NT2/D1 (cell line): ENCODE measurements at regions not wholly inside any gene's neighbourhood (a gene's known extent, or its start where the extent isn't known, plus 50 kb on each side); places are given as distances from the start of the nearest gene placed in this dataset.

Experiments used
- DNase-seq: peaks from one replicate; pipeline ENCODE4 v3.0.0-alpha.2; 2011; ENCODE audit warnings: low read depth, low spot score
- H3K27me3 ChIP-seq: 2 replicates; pipeline ENCODE4 v1.6.0; 2011; ENCODE audit warnings: mild to moderate bottlenecking; ENCODE audit not compliant: insufficient read length, insufficient read depth
- H3K36me3 ChIP-seq: 2 replicates; pipeline ENCODE4 v1.6.1; 2011; ENCODE audit warnings: mild to moderate bottlenecking, low read length, mixed read lengths; ENCODE audit not compliant: insufficient read depth, insufficient read length
- H3K4me1 ChIP-seq: 2 replicates; pipeline ENCODE4 v1.5.1; 2011; ENCODE audit not compliant: insufficient read depth, insufficient read length
- H3K4me3 ChIP-seq: 2 replicates; pipeline ENCODE4 v1.5.1; 2011; ENCODE audit warnings: low read depth; ENCODE audit not compliant: insufficient read length
- H3K9ac ChIP-seq: 2 replicates; pipeline ENCODE4 v1.6.0; 2011; ENCODE audit warnings: low read depth; ENCODE audit not compliant: insufficient read length
- H3K9me3 ChIP-seq: 2 replicates; pipeline ENCODE4 v1.5.1; 2011; ENCODE audit warnings: mild to moderate bottlenecking, low read length; ENCODE audit not compliant: insufficient read depth
- SUZ12 ChIP-seq: IDR thresholded peaks from 2 replicates; pipeline ENCODE4 v1.6.1; 2011; ENCODE audit not compliant: insufficient read length, insufficient read depth; ENCODE audit errors: extremely low read depth
- YY1 ChIP-seq: IDR thresholded peaks from 2 replicates; pipeline ENCODE4 v1.6.1; 2011; ENCODE audit not compliant: insufficient read length, insufficient read depth
- ZNF274 ChIP-seq: IDR thresholded peaks from 2 replicates; pipeline ENCODE4 v1.6.1; 2011; ENCODE audit warnings: mild to moderate bottlenecking, low read depth, low read length

- no peak for DNase-seq
- peaks cover 13% of the 10 kb centered on the region for H3K27me3 ChIP-seq
- TF ChIP-seq SUZ12: no peak
- no peaks in the 10 kb centered on the region for H3K36me3 ChIP-seq
- H3K9me3 ChIP-seq: peaks cover 12% of the 10 kb centered on the region; the same call in 1 of the 2 replicates
- peaks cover 39% of the 10 kb centered on the region for H3K4me1 ChIP-seq
- H3K9ac ChIP-seq: no peak overlapping the region
- no peak overlapping the region for H3K4me3 ChIP-seq
Observed at GRCh38 chr2:128384446-128384845, 65.8 kb upstream of the HS6ST1 start.

- TF ChIP-seq SUZ12 (no peak), YY1 (no peak), ZNF274 (no peak)
- H3K4me1 ChIP-seq: peaks cover 38% of the 10 kb centered on the region
- no peak for DNase-seq
Observed at GRCh38 chr2:128384956-128385355, 66.3 kb upstream of the HS6ST1 start.

GRCh38 chr2:128385365-128385764 is 66.7 kb upstream of the HS6ST1 start:
- Histone ChIP-seq H3K4me1 (peaks cover 36% of the 10 kb centered on the region), H3K27me3 (peaks cover 10% of the 10 kb centered on the region), H3K36me3 (no peaks in the 10 kb centered on the region), H3K4me3 (no peak overlapping the region), H3K9me3 (peaks cover 12% of the 10 kb centered on the region; the same call in 1 of the 2 replicates), H3K9ac (no peak overlapping the region)
- no peak for DNase-seq
- TF ChIP-seq SUZ12: no peak
- no peak for TF ChIP-seq ZNF274
- TF ChIP-seq YY1: no peak

More at GRCh38 chr2:128384956-128385355, 66.3 kb upstream of the HS6ST1 start:
- H3K27me3 ChIP-seq: peaks cover 12% of the 10 kb centered on the region
- peaks cover 12% of the 10 kb centered on the region; the same call in 1 of the 2 replicates for H3K9me3 ChIP-seq
- no peak overlapping the region for H3K4me3 ChIP-seq
- no peak overlapping the region for H3K9ac ChIP-seq
- H3K36me3 ChIP-seq: no peaks in the 10 kb centered on the region

- H3K4me3 ChIP-seq: no peak overlapping the region
- peaks cover 29% of the 10 kb centered on the region for H3K4me1 ChIP-seq
- DNase-seq: no peak
- H3K36me3 ChIP-seq: no peaks in the 10 kb centered on the region
- peaks cover 12% of the 10 kb centered on the region; the same call in 1 of the 2 replicates for H3K9me3 ChIP-seq
- H3K27me3 ChIP-seq: peaks cover 6% of the 10 kb centered on the region
- TF ChIP-seq SUZ12 (no peak), ZNF274 (no peak), YY1 (no peak)
- H3K9ac ChIP-seq: no peak overlapping the region
Observed at GRCh38 chr2:128386066-128386465, 67.4 kb upstream of the HS6ST1 start.

GRCh38 chr2:128388499-128388941 is 69.9 kb upstream of the HS6ST1 start:
- Histone ChIP-seq H3K4me3 (no peak overlapping the region), H3K9ac (no peak overlapping the region), H3K36me3 (no peaks in the 10 kb centered on the region), H3K4me1 (peaks cover 16% of the 10 kb centered on the region), H3K9me3 (peaks cover 12% of the 10 kb centered on the region; the same call in 1 of the 2 replicates), H3K27me3 (no peaks in the 10 kb centered on the region)
- DNase-seq: no peak
- TF ChIP-seq YY1 (no peak), ZNF274 (no peak)

- Histone ChIP-seq H3K27me3 (no peaks in the 10 kb centered on the region), H3K36me3 (no peaks in the 10 kb centered on the region), H3K9ac (no peak overlapping the region), H3K9me3 (peaks cover 9% of the 10 kb centered on the region; the same call in 1 of the 2 replicates), H3K4me3 (no peak overlapping the region), H3K4me1 (peaks cover 16% of the 10 kb centered on the region)
- TF ChIP-seq SUZ12 (no peak), YY1 (no peak), ZNF274 (no peak)
- DNase-seq: no peak
Observed at GRCh38 chr2:128389388-128390086, 70.9 kb upstream of the HS6ST1 start.

- no peak for DNase-seq
- Histone ChIP-seq H3K9me3 (0 out of 2 replicates have a peak, but pooled peaks cover under 1% of the 10 kb centered on the region), H3K4me1 (peaks cover 16% of the 10 kb centered on the region), H3K4me3 (no peak overlapping the region), H3K36me3 (no peaks in the 10 kb centered on the region), H3K27me3 (no peaks in the 10 kb centered on the region), H3K9ac (no peak overlapping the region)
- TF ChIP-seq ZNF274: no peak
- no peak for TF ChIP-seq YY1
- no peak for TF ChIP-seq SUZ12
Observed at GRCh38 chr2:128390256-128390990, 71.8 kb upstream of the HS6ST1 start.
